ENCODE measurements at regions not wholly inside any gene's neighbourhood (a gene's known extent, or its start where the extent isn't known, plus 50 kb on each side); places are given as distances from the start of the nearest gene placed in this dataset.

- TF ChIP-seq CTCF (IDR thresholded peaks at IDR 0.05): no peak
- TF ChIP-seq ZFX (IDR thresholded peaks at IDR 0.05; ENCODE audit: borderline replicate concordance): no peak
Measured at GRCh38 chr7:12979181-12979580, 291.7 kb downstream of the ARL4A start.

All from 22Rv1 (cell line).